Lung (tissue), 11 donors: ENCODE measurements at regions not wholly inside any gene's neighbourhood (a gene's known extent, or its start where the extent isn't known, plus 50 kb on each side); places are given as distances from the start of the nearest gene placed in this dataset.

ENCODE experiments used
- ATAC-seq: fragments of 200-7000 bp; cut with Tn5 transposase; one replicate; pipeline ENCODE4 v1.9.1; 2020; ENCODE audit warnings: moderate number of reproducible peaks; ENCODE audit not compliant: insufficient read depth, low FRiP score
- DNase-seq, 3 donors: peaks; one replicate each; pipeline ENCODE4 v3.0.0-alpha.2; 2013 to 2017
- H3K27ac ChIP-seq, 2 donors: one replicate each; pipeline ENCODE4 v1.5.1; 2013; ENCODE audit warnings: mild to moderate bottlenecking in 2 of 2, moderate library complexity in 2 of 2, control low read depth in 1 of 2, inconsistent platforms in 1 of 2, low read depth in 1 of 2, low read length in 1 of 2
- H3K27me3 ChIP-seq, 3 donors: one replicate each; pipeline ENCODE4 v1.5.1; 2013; ENCODE audit warnings: low read length in 2 of 3; ENCODE audit not compliant: control insufficient read depth in 3 of 3, insufficient read depth in 3 of 3
- H3K36me3 ChIP-seq, 4 donors: one replicate each; pipeline ENCODE4 v1.5.1; 2013; ENCODE audit warnings: low read length in 4 of 4, mild to moderate bottlenecking in 1 of 4, moderate library complexity in 1 of 4; ENCODE audit not compliant: control insufficient read depth in 4 of 4, insufficient read depth in 4 of 4
- H3K4me1 ChIP-seq, 5 donors: one replicate each; pipeline ENCODE4 v1.5.1; 2013; ENCODE audit warnings: low read length in 5 of 5, mild to moderate bottlenecking in 2 of 5, moderate library complexity in 1 of 5; ENCODE audit not compliant: control insufficient read depth in 5 of 5, insufficient read depth in 5 of 5
- H3K4me3 ChIP-seq: one replicate; pipeline ENCODE4 v1.5.1; 2013; ENCODE audit warnings: mild to moderate bottlenecking, control low read depth, moderate library complexity
- H3K9ac ChIP-seq, 2 donors: one replicate each; pipeline ENCODE4 v1.5.1; 2013; ENCODE audit warnings: low read length in 2 of 2, control low read depth in 1 of 2; ENCODE audit not compliant: insufficient read depth in 1 of 2
- H3K9me3 ChIP-seq, 4 donors: one replicate each; pipeline ENCODE4 v1.5.1; 2013; ENCODE audit warnings: low read length in 3 of 4, mild to moderate bottlenecking in 1 of 4, moderate library complexity in 1 of 4; ENCODE audit not compliant: control insufficient read depth in 4 of 4, insufficient read depth in 3 of 4
- CTCF ChIP-seq: IDR thresholded peaks from 2 replicates; pipeline ENCODE4 v1.5.1; 2012; ENCODE audit warnings: mild to moderate bottlenecking; ENCODE audit errors: control extremely low read depth, extremely low read depth
- WGBS, 2 donors: extraction: QIAGEN DNeasy Blood & Tissue Kit; methylation state at CpG; one replicate each; pipeline ENCODE4 v1.1.7; 2013; 5-methylcytosine and 5-hydroxymethylcytosine counted together
- donor health status: control.
- donor health status: control.
- donor health status: Bipolar disorder and iron deficiency.
- donor health status: healthy.
- donor health status: DM: yes; HTN: yes; CAD: no.

- H3K9ac ChIP-seq: no peak overlapping the region
- no peak overlapping the region for H3K4me3 ChIP-seq
- H3K4me1 ChIP-seq: no peaks in the 10 kb centered on the region
- peaks cover 0 to 5% (median 0%) of the 10 kb centered on the region in 3 donors for H3K27me3 ChIP-seq
- H3K9me3 ChIP-seq: peaks cover 0 to 2% (median 0%) of the 10 kb centered on the region in 4 donors
- ATAC-seq (no peak), DNase-seq (no peak)
- WGBS, 2 donors: 72 to 76% methylated on average over 14 of the region's 14 CpGs
- H3K36me3 ChIP-seq: no peaks in the 10 kb centered on the region
- TF ChIP-seq CTCF: no peak
- no peak overlapping the region for H3K27ac ChIP-seq
These were observed 73.3 kb upstream of the PAXBP1 start for GRCh38 chr21:32844653-32845436.

- no peak for DNase-seq
- no peak for TF ChIP-seq CTCF
- Histone ChIP-seq H3K4me1 (peaks cover 0 to 16% (median 0%) of the 10 kb centered on the region in 5 donors), H3K9me3 (peaks cover 0 to 10% (median 2%) of the 10 kb centered on the region in 4 donors), H3K4me3 (no peak overlapping the region), H3K27me3 (no peaks in the 10 kb centered on the region), H3K9ac (no peak overlapping the region), H3K27ac (no peak overlapping the region), H3K36me3 (no peaks in the 10 kb centered on the region)
- WGBS, 2 donors: 94 to 95% methylated on average over 4 of the region's 4 CpGs
- ATAC-seq: no peak
These were observed 87.1 kb upstream of the PAXBP1 start for GRCh38 chr21:32858628-32859027.

GRCh38 chr21:32860399-32860798, 88.8 kb upstream of the PAXBP1 start:
- TF ChIP-seq CTCF: no peak
- no peak for DNase-seq
- Histone ChIP-seq H3K36me3 (no peaks in the 10 kb centered on the region), H3K9ac (no peak overlapping the region), H3K4me1 (peaks cover 0 to 16% (median 0%) of the 10 kb centered on the region in 5 donors), H3K27ac (no peak overlapping the region), H3K27me3 (peaks cover 0 to 4% (median 0%) of the 10 kb centered on the region in 3 donors), H3K4me3 (no peak overlapping the region), H3K9me3 (peaks cover 0 to 10% (median 2%) of the 10 kb centered on the region in 4 donors)
- ATAC-seq: no peak
